Testis (tissue), 2 donors: ENCODE measurements at regions not wholly inside any gene's neighbourhood (a gene's known extent, or its start where the extent isn't known, plus 50 kb on each side); places are given as distances from the start of the nearest gene placed in this dataset.

ENCODE experiments used
- DNase-seq: peaks from one replicate; pipeline ENCODE4 v3.0.0-alpha.2; 2019
- H3K27ac ChIP-seq, 2 donors: fragments of 200-600 bp; sonication (generic); one replicate each; pipeline ENCODE4 v1.5.1; 2019
- H3K27me3 ChIP-seq: fragments of 200-600 bp; sonication (generic); one replicate; pipeline ENCODE4 v1.5.1; 2019
- H3K36me3 ChIP-seq: fragments of 200-600 bp; sonication (generic); one replicate; pipeline ENCODE4 v1.5.1; 2017; ENCODE audit warnings: low read depth; ENCODE audit errors: missing control alignments
- H3K4me1 ChIP-seq: fragments of 200-600 bp; sonication (generic); one replicate; pipeline ENCODE4 v1.5.1; 2019
- H3K4me3 ChIP-seq, 2 donors: fragments of 200-600 bp; sonication (generic); one replicate each; pipeline ENCODE4 v1.5.1; 2017 to 2019
- H3K9me3 ChIP-seq: fragments of 200-600 bp; sonication (generic); one replicate; pipeline ENCODE4 v1.5.1; 2017
- POLR2A ChIP-seq: fragments of 450-650 bp; IDR thresholded peaks from one replicate; pipeline ENCODE4 v1.6.1; 2017; ENCODE audit warnings: antibody characterized with exemption, mild to moderate bottlenecking, moderate library complexity
- WGBS, 2 donors: methylation state at CpG; one replicate each; pipeline ENCODE4 v1.1.5; 2018; 5-methylcytosine and 5-hydroxymethylcytosine counted together
- intact Hi-C: fragments of 100-400 bp; cut with DNase I; formaldehyde crosslinking; loops from one replicate; pipeline ENCODE4 v1.15.1; 2023; ENCODE audit warnings: low total_unique reads
- TF ChIP-seq, protein P1 (sequence below), 3 experiments: fragments of 450-650 bp in 2 of 3; fragments of 200-600 bp in 1 of 3; sonication (generic) in 1 of 3; IDR thresholded peaks; one replicate each; pipeline ENCODE4 v1.5.1; 2016 to 2019; ENCODE audit warnings: antibody characterized with exemption in 3 of 3, mild to moderate bottlenecking in 2 of 3, moderate library complexity in 1 of 3

DNA sequence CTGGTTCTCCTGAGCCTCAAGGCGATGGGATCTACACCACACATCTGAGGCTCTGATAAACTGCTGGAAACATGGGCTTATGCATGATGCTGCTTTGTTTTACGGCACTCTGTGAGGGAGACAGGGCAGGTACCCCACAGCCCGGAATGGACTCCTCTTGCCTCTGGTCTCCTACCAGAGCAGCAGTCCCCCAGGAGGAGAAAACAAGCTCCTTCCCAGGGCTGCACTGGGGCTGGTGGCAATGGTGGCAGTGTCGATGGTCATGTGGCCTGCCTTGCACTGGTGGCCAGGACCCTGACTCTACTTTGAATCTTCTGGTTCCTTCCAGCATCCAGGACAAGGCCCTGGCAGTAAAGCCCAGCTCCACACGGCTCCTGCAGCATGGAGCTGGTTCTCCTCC is 79.4 kb downstream of the TOMM20 start:
- TF ChIP-seq, protein P1, sequence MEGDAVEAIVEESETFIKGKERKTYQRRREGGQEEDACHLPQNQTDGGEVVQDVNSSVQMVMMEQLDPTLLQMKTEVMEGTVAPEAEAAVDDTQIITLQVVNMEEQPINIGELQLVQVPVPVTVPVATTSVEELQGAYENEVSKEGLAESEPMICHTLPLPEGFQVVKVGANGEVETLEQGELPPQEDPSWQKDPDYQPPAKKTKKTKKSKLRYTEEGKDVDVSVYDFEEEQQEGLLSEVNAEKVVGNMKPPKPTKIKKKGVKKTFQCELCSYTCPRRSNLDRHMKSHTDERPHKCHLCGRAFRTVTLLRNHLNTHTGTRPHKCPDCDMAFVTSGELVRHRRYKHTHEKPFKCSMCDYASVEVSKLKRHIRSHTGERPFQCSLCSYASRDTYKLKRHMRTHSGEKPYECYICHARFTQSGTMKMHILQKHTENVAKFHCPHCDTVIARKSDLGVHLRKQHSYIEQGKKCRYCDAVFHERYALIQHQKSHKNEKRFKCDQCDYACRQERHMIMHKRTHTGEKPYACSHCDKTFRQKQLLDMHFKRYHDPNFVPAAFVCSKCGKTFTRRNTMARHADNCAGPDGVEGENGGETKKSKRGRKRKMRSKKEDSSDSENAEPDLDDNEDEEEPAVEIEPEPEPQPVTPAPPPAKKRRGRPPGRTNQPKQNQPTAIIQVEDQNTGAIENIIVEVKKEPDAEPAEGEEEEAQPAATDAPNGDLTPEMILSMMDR (IDR thresholded peaks at IDR 0.05), result no peak
- TF ChIP-seq POLR2A, result no peak
- no peaks in the 10 kb centered on the region for H3K27me3 ChIP-seq
- H3K4me3 ChIP-seq, result no peak overlapping the region
- DNase-seq, result no peak
- H3K36me3 ChIP-seq, result no peaks in the 10 kb centered on the region
- intact Hi-C loops, result no loop called here
- H3K9me3 ChIP-seq, result no peaks in the 10 kb centered on the region
- H3K27ac ChIP-seq, result peak overlapping the region in 1 of 2 donors; percentile 85
- 74 to 85% methylated on average over 5 of the region's 5 CpGs for WGBS, 2 donors
- peaks cover 16% of the 10 kb centered on the region for H3K4me1 ChIP-seq

DNA sequence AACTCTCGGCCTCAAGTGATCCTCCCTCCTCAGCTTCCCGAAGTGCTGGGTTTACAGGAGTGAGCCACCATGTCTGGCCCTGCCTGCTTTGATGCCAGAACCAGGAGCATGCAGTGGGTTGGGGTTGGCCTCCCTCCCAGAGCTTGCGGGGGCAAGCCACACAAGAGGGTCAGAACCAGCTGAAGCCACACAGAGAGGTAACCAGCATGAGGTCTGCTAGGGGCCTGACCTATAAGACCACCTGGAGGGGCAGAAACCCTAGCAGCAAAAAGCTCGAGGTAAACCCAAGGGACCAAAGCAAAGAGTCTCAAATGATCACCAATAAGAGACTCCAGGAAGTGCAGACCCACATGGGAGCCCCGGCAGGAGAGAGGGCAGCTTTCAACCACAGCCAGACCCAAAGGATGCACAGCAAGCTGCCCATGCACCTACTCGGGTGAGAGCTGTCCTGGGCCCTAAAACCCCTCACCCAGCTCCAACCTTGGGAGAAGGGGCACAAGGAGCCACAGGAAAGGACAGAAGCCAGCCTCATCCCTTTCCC is 81.2 kb downstream of the TOMM20 start:
- H3K4me1 ChIP-seq, result peaks cover 16% of the 10 kb centered on the region
- no peaks in the 10 kb centered on the region for H3K36me3 ChIP-seq
- TF ChIP-seq POLR2A, result no peak
- TF ChIP-seq, protein P1 (IDR thresholded peaks at IDR 0.05), result no peak
- H3K4me3 ChIP-seq, result no peak overlapping the region
- 60 to 68% methylated on average over 5 to 6 of the region's 6 CpGs for WGBS, 2 donors
- no peaks in the 10 kb centered on the region for H3K9me3 ChIP-seq
- H3K27me3 ChIP-seq, result no peaks in the 10 kb centered on the region
- H3K27ac ChIP-seq, result peak overlapping the region; percentile 53 to 85
- no peak for DNase-seq
- intact Hi-C loops, result no loop called here

DNA sequence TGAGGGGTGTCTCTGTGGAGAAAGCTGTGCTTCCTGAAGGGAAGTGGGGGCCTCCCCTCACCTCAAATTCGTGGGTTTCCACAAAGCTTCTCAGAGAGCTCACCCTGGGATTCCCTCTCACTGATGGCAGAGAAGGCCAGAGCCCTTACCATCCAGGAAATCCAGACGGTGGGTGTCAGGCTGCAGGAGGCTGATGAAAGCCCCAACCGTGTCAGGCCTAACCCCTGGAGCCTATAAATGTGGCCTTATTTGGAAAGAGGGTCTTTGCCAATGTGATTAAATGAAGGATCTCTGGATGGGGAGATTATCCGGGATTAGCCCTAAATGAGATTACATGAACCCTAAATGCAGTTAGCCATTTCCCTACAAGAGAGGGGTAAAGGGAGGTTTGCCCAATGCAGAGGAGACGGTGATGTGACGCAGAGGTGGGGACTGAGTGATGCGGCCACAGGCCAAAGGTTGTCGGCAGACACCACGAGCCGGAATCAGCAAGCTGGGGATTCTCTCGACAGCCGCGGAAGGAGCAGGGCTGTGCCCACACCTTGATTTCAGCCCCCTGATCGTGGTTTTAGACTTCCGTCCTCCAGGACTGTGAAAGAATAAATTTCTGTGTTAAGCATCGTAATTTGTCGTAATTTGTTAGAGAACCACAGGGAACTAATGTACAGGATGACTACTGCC is 82.6 kb downstream of the TOMM20 start:
- TF ChIP-seq, protein P1 (IDR thresholded peaks at IDR 0.05), result no peak
- no peak for TF ChIP-seq POLR2A
- Histone ChIP-seq H3K36me3 (no peaks in the 10 kb centered on the region), H3K4me3 (no peak overlapping the region), H3K27me3 (no peaks in the 10 kb centered on the region), H3K9me3 (no peaks in the 10 kb centered on the region), H3K4me1 (peaks cover 16% of the 10 kb centered on the region), H3K27ac (no peak overlapping the region)
- no peak for DNase-seq
- 93 to 94% methylated on average over 17 of the region's 17 CpGs for WGBS, 2 donors
- intact Hi-C loops, result no loop called here

DNA sequence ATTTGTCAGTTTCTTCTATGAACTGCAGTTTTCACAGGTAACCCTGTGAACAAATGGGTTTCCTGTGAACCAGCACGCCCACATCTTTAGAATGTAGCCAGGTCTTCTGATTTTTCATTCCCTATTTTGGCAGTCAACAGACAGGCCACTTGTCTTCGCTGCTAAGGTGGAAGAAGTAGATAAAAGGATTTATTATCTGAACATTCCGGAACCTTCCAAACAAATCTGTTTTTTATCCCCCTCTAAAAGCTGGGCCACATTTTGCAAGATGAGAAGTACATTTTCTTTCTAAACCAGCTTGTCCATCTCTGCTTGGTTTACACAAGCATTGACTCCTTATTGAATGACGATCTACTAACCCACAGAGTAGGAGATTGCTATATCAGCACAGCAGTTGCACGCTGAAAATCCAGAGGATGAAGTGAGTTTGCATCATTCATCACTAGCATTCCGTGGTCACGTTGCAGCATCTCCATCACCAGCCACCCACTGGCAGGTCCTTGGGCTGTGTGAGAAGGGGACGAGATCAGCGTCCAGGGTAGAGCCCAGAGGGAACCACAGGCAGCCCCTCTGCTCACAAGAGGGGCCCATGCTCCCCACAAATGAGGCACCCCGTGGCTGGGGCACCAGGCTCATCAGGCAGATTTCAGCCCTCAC is 83.5 kb downstream of the TOMM20 start:
- H3K36me3 ChIP-seq, result no peaks in the 10 kb centered on the region
- intact Hi-C loops, result no loop called here
- H3K27ac ChIP-seq, result no peak overlapping the region

More for the DNA sequence above, 83.5 kb downstream of the TOMM20 start:
- Histone ChIP-seq H3K4me1 (peaks cover 16% of the 10 kb centered on the region), H3K4me3 (no peak overlapping the region), H3K27me3 (no peaks in the 10 kb centered on the region), H3K9me3 (no peaks in the 10 kb centered on the region)
- 90 to 95% methylated on average over 7 to 10 of the region's 10 CpGs for WGBS, 2 donors
- TF ChIP-seq POLR2A, result no peak
- TF ChIP-seq, protein P1 (IDR thresholded peaks at IDR 0.05), result no peak
- DNase-seq, result no peak
